Heart left ventricle (tissue), 16 donors: ENCODE measurements at regions not wholly inside any gene's neighbourhood (a gene's known extent, or its start where the extent isn't known, plus 50 kb on each side); places are given as distances from the start of the nearest gene placed in this dataset.

ENCODE experiments used
- ATAC-seq, 4 donors: fragments of 200-7000 bp; cut with Tn5 transposase; one replicate each; pipeline ENCODE4 v1.9.1; 2020 to 2022; ENCODE audit warnings: moderate library complexity in 4 of 4, mild to moderate bottlenecking in 3 of 4, moderate number of reproducible peaks in 1 of 4
- DNase-seq, 5 donors: peaks; one replicate each; pipeline ENCODE4 v3.0.0-alpha.2; 2020
- H3K27ac ChIP-seq, 12 donors: fragments of 200-600 bp; sonication (generic) in 4 of 12; one replicate each; pipeline versions ENCODE4 v1.5.0 to v1.8.0; 2016 to 2022; ENCODE audit warnings: mild to moderate bottlenecking in 2 of 12
- H3K27me3 ChIP-seq, 9 donors: fragments of 200-600 bp; sonication (generic) in 2 of 9; one replicate each; pipeline versions ENCODE4 v1.5.1 to v1.8.0; 2016 to 2022; ENCODE audit warnings: mild to moderate bottlenecking in 3 of 9
- H3K36me3 ChIP-seq, 9 donors: fragments of 200-600 bp; sonication (generic) in 2 of 9; one replicate each; pipeline versions ENCODE4 v1.5.0 to v1.8.0; 2018 to 2022; ENCODE audit warnings: mild to moderate bottlenecking in 2 of 9
- H3K4me1 ChIP-seq, 12 donors: fragments of 200-600 bp; sonication (generic) in 4 of 12; one replicate each; pipeline versions ENCODE4 v1.5.0 to v1.8.0; 2016 to 2022; ENCODE audit warnings: mild to moderate bottlenecking in 3 of 12
- H3K4me3 ChIP-seq, 12 donors: fragments of 200-600 bp; sonication (generic) in 4 of 12; one replicate each; pipeline versions ENCODE4 v1.5.0 to v1.8.0; 2017 to 2022; ENCODE audit warnings: mild to moderate bottlenecking in 9 of 12, moderate library complexity in 4 of 12
- H3K9me3 ChIP-seq, 12 donors: fragments of 200-600 bp; sonication (generic) in 4 of 12; one replicate each; pipeline versions ENCODE4 v1.5.0 to v1.8.0; 2016 to 2022; ENCODE audit warnings: mild to moderate bottlenecking in 1 of 12
- CTCF ChIP-seq, 12 donors: fragments of 200-600 bp; sonication (generic) in 4 of 12; IDR thresholded peaks; one replicate each; pipeline versions ENCODE4 v1.5.0 to v1.8.0; 2018 to 2022; ENCODE audit warnings: antibody characterized with exemption in 12 of 12, mild to moderate bottlenecking in 5 of 12
- POLR2A ChIP-seq, 2 donors: fragments of 450-650 bp; IDR thresholded peaks; one replicate each; pipeline ENCODE4 v1.6.1; 2017; ENCODE audit warnings: antibody characterized with exemption in 2 of 2, mild to moderate bottlenecking in 2 of 2, moderate library complexity in 2 of 2
- WGBS, 4 donors: extraction: QIAGEN DNeasy Blood & Tissue Kit in 2 of 4; methylation state at CpG; one replicate each; pipeline versions ENCODE4 v1.1.5 to v1.1.7; 2013 to 2018; 5-methylcytosine and 5-hydroxymethylcytosine counted together
- intact Hi-C, 10 donors: fragments of 100-400 bp; cut with DNase I; formaldehyde crosslinking; loops; one replicate each; pipeline versions ENCODE4 v1.11.1 to v1.14.2; 2022
- donor health status: ischemic (EF 13 %, LVEDD 7.1; RV severe dilation, severe dysfunction).
- donor health status: healthy with polysubstance abuse.
- donor health status: DM: no; HTN: yes; CAD: no.
- donor health status: DM: no; HTN: no; CAD: no.
- donor health status: ischemic (EF 25% LVEDD 6.9; RV normal size, moderate dysfunction).
- donor health status: ischemic (EF 25% LVEDD 5.7; RV mildly dilated, moderate dysfunction).
- donor health status: healthy.
- donor health status: DM: yes; HTN: yes; CAD: no.
- donor health status: ischemic (EF 35%, LVEDD 5.7; RV mildly dilated, moderate dysfunction).
- donor health status: nonischemic (EF 11% LVEDD 7.7; RV severe dilation, severe dysfunction).
- donor health status: DM: yes; HTN: yes; CAD: no.
- donor health status: PGD.
- donor health status: ischemic (EF 29% LVEDD 5.4; RV normal size, mild dysfunction).
- donor health status: nonischemic (EF 23%, LVEDD 6.1; RV moderate dilation, normal function).

GRCh38 chr9:24608599-24608998 is 62.9 kb upstream of the IZUMO3 start:
- ATAC-seq: no peak
- H3K4me3 ChIP-seq: no peak overlapping the region
- H3K36me3 ChIP-seq: no peaks in the 10 kb centered on the region
- no peaks in the 10 kb centered on the region for H3K27me3 ChIP-seq
- no peak overlapping the region for H3K27ac ChIP-seq
- 77 to 82% (median 80%) methylated on average over 5 of the region's 5 CpGs for WGBS, 4 donors
- TF ChIP-seq CTCF (IDR thresholded peaks at IDR 0.05) (no peak), POLR2A (IDR thresholded peaks at IDR 0.05) (no peak)
- no peaks in the 10 kb centered on the region for H3K4me1 ChIP-seq
- no peak for DNase-seq
- intact Hi-C loops: no loop called here
- no peaks in the 10 kb centered on the region for H3K9me3 ChIP-seq

GRCh38 chr9:24602693-24603352 is 57.1 kb upstream of the IZUMO3 start:
- H3K27ac ChIP-seq: no peak overlapping the region
- intact Hi-C loops: no loop called here
- no peaks in the 10 kb centered on the region for H3K9me3 ChIP-seq
- no peaks in the 10 kb centered on the region for H3K27me3 ChIP-seq
- ATAC-seq: no peak
- H3K4me3 ChIP-seq: no peak overlapping the region
- WGBS, 4 donors: 72 to 79% (median 78%) methylated on average over 4 of the region's 4 CpGs
- no peaks in the 10 kb centered on the region for H3K4me1 ChIP-seq
- no peaks in the 10 kb centered on the region for H3K36me3 ChIP-seq
- TF ChIP-seq CTCF (IDR thresholded peaks at IDR 0.05): no peak
- no peak for TF ChIP-seq POLR2A (IDR thresholded peaks at IDR 0.05)
- no peak for DNase-seq
